OCI-M2 (cell line): ENCODE measurements at regions not wholly inside any gene's neighbourhood (a gene's known extent, or its start where the extent isn't known, plus 50 kb on each side); places are given as distances from the start of the nearest gene placed in this dataset.

Source experiments
- DNase-seq: peaks from one replicate; lab custom pipeline; 2025; ENCODE audit not compliant: unreplicated experiment; lab: John Stamatoyannopoulos, UW

GRCh38 chr5:105030153-105030552 is 1467.6 kb upstream of the NUDT12 start:
- no peak for DNase-seq

- no peak for DNase-seq
Measured at GRCh38 chr5:105015098-105015497, 1452.5 kb upstream of the NUDT12 start.

- no peak for DNase-seq
Measured at GRCh38 chr5:104998572-104998971, 1436.0 kb upstream of the NUDT12 start.

- DNase-seq, result no peak
Measured at GRCh38 chr5:104998169-104998568, 1435.6 kb upstream of the NUDT12 start.

- DNase-seq, result no peak
Measured at GRCh38 chr5:104987074-104987473, 1424.5 kb upstream of the NUDT12 start.

- no peak for DNase-seq
Measured at GRCh38 chr5:104977529-104977928, 1414.9 kb upstream of the NUDT12 start.

GRCh38 chr5:104967806-104968410 is 1405.3 kb upstream of the NUDT12 start:
- DNase-seq, result no peak

GRCh38 chr5:104965006-104965405 is 1402.4 kb upstream of the NUDT12 start:
- DNase-seq, result no peak

- DNase-seq, result no peak
Measured at GRCh38 chr5:104955479-104955878, 1392.9 kb upstream of the NUDT12 start.

- no peak for DNase-seq
Measured at GRCh38 chr5:104952876-104953275, 1390.3 kb upstream of the NUDT12 start.

- DNase-seq, result no peak
Measured at GRCh38 chr5:104951829-104952228, 1389.2 kb upstream of the NUDT12 start.

- no peak for DNase-seq
Measured at GRCh38 chr5:104947076-104947475, 1384.5 kb upstream of the NUDT12 start.

GRCh38 chr5:104942735-104943134 is 1380.1 kb upstream of the NUDT12 start:
- DNase-seq, result no peak

- DNase-seq, result no peak
Measured at GRCh38 chr5:104941030-104941645, 1378.5 kb upstream of the NUDT12 start.

- no peak for DNase-seq
Measured at GRCh38 chr5:104937598-104937997, 1375.0 kb upstream of the NUDT12 start.

- no peak for DNase-seq
Measured at GRCh38 chr5:104932431-104932830, 1369.8 kb upstream of the NUDT12 start.

- no peak for DNase-seq
Measured at GRCh38 chr5:104928906-104929520, 1366.4 kb upstream of the NUDT12 start.

- no peak for DNase-seq
Measured at GRCh38 chr5:104915226-104915625, 1352.6 kb upstream of the NUDT12 start.

- no peak for DNase-seq
Measured at GRCh38 chr5:104914536-104915070, 1352.0 kb upstream of the NUDT12 start.

- DNase-seq, result no peak
Measured at GRCh38 chr5:104913841-104914281, 1351.3 kb upstream of the NUDT12 start.

GRCh38 chr5:104909803-104910202 is 1347.2 kb upstream of the NUDT12 start:
- no peak for DNase-seq

GRCh38 chr5:104904561-104904960 is 1342.0 kb upstream of the NUDT12 start:
- no peak for DNase-seq
